GM21723 (cell line): ENCODE measurements at regions not wholly inside any gene's neighbourhood (a gene's known extent, or its start where the extent isn't known, plus 50 kb on each side); places are given as distances from the start of the nearest gene placed in this dataset.

Source experiments
- ATAC-seq: cut with Tn5 transposase; IDR thresholded peaks from one replicate; pipeline ENCODE4 v1.9.1; 2021; ENCODE audit warnings: mild to moderate bottlenecking, moderate library complexity; ENCODE audit not compliant: unreplicated experiment

DNA sequence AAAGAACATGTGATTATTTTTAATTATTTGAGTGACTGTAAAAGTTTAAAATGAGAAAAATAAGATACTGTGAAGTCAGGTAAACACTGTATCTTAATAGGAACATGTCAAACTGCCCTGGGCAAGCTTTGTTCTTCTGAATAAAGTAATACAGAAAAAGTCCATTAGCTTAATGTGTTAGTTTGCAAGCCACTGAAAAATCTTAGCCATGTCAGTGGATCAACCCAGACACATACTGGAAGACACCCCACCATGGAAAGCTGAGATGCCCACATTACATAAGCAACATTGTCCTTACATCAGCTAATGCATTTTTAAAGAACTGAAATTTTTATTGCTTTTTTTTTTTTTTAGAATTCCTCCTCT, 155.2 kb downstream of the BBOX1 start:
- ATAC-seq: no peak

DNA sequence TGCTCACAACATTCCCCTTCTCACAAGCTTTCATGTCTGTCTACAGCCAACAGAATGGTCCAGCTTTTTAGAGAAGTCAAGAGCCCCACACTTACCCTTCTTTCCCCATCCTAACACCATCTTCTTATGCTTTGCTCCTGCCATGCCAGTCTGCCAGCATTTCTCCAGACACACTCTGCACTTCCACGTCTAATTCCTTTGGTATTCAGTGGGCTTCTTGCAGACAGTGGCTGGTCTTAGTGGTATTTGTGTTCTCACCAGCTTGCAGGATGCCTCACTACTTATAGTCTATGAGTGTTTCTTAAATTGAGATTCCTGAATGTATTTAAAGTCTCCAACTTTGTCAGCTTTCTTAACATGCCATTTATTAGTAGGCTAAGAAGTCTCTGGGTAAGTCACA, 154.4 kb downstream of the BBOX1 start:
- no peak for ATAC-seq

DNA sequence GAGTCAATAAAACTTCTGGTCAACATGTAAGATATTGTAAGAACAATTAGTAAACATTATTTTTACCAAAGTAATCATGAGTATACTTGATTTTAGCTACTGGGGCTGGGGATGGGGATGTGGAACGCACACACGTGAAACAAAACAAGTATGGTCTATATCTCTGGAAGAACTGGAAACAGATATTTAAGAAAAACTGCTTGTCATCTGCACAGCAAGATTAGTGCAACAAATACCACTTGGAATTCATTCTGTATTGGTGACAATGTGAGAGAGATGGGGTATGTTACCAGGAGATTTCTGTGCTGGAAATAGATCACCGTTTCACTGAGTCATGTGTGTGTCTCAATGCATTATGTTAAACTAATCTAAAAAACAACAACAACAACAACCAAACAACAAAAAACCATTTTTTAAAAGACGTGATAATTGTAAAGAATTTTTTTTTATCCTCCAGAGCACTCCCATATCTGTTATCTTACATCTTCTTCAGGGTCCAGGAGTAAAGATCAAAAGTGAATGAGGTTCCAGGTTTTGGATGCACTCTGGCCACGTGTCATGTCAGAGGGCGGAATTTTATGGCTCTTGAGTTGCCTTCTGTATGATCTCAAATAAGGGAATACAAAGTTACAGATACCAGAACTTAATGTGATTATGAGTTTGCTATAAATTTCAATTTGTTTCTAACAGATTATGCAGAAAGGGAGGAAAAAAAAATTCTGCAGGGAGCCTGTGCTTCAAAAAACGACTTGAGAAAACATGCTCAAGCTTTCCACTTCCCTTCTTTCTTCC, 153.0 kb downstream of the BBOX1 start:
- ATAC-seq: no peak

DNA sequence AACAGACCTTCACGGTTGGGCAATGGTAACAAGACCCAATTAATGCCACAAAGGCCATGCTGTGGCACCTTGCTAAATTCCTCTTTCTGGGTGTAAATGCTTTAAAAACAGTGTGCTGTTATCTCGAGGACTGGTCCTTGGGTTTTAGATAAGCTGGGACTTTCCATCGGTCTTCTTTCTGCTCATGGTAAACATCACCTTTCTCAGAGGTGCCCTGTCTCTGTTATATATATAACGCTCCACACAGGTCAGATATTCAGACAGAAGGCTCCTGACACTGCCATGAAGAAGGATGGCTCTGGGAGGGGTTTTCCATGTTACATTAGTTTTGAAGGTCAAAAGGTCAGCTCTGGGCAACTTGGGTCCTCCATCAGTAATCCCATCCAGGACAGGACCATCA, 151.6 kb downstream of the BBOX1 start:
- no peak for ATAC-seq

DNA sequence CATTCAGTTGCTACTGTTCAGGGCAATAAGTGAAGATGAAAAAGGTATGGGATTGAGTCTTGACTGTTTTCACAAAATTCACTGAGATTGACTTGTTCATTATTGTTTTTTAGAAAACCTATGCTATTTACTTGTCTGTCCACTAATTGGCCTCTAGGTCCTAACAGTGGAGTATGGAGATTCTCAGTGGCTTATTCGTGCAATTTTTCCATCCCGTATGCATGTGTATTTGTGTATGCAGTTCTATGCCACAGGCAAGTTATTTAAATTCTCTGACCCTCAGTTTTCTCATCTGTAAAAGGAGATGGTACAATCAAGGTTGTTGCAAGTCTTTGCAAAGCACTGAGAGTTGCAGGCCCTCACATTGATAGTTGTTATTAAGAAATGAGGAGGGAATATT, 151.0 kb downstream of the BBOX1 start:
- ATAC-seq: no peak

GRCh38 chr11:27188696-27189095, 148.1 kb downstream of the BBOX1 start:
- no peak for ATAC-seq

DNA sequence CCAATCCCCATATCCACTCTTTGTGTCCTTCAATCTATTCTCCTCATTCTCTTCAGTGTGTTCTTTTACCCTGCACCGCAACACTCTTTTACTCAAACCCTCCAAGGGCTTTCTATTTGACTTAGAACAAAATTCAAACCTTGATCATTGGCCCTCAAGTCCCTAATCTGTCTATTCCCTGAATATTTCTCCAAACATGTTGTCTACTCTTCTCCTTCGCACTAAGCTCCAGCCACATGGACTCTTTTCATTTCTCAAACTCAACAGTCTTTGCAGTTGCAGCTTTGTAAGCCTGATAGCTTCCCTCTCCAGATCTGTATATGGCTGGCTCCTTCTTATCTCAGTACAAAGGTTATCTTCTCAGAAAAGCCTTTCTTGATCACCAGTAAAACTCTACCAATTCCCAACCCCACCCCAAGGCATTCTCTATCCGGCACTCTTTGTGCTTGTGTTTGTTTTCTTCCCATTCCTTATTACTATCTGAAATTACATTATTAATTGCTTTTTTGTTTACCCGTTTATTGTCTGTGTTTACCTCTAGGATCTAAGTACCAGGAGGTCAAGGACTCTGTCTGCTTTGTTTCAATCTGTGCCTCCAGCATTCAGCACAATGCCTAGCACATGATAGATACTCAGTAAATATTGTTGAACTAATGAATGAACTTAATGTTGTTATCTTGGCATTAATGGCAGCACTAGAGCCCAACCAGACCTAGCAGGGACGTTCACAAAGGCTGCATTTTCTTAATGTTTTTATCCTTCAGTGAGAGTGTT, 147.4 kb downstream of the BBOX1 start:
- no peak for ATAC-seq

DNA sequence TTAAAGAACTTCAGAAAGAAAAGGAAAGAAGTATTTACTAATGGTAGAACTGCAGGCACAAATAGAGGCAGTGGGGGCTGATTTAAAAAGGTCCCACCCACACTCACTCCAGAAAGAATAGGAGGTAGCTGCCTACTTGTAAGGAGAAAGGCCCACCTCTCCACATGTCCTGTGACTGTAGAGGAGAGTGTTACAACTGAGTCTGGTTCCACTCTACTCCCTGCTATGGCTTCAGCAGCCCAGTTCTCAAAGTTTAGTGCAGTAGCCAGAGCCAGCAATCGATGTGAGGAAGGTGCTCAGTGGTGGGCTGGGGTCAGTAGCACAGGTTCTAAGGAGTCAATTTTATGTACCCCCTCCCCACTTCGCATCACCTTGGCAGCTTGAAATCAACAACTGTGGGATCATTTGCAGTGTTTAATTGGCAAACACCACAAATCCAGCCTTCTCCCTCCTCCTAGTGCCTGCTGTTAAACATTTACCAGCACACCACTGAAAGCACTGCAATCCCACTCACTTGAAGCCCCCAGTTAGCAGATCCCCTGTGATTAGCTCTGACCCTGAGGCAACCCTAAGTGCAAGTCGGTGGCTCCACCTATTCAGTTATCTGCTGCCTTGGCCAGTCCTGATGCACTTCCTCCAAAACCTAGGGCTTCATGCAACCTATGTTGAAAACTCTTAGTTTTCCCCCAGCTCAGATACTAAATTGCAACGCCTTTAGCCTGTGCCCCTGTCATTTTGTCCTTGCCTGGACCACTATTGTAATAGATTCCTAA, 146.6 kb downstream of the BBOX1 start:
- ATAC-seq: no peak

DNA sequence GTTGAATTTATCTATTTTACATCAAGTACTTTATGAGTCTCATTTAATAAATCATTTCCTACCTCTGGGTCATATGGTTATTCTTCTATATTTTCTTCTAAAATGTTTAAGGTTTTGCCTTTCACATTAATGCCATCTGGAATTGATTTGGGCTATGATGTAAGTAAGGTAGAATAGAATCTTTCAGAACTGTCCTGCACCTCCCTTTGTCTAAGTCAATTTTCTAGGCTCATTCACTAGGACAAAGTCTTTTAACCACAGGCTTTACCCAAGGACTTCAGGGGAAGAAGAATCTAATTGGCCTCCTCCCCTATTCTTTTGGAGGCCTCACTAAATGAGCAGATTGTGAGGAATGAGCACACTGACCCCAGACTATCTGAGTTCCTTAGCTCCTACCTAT, 146.0 kb downstream of the BBOX1 start:
- ATAC-seq: no peak

DNA sequence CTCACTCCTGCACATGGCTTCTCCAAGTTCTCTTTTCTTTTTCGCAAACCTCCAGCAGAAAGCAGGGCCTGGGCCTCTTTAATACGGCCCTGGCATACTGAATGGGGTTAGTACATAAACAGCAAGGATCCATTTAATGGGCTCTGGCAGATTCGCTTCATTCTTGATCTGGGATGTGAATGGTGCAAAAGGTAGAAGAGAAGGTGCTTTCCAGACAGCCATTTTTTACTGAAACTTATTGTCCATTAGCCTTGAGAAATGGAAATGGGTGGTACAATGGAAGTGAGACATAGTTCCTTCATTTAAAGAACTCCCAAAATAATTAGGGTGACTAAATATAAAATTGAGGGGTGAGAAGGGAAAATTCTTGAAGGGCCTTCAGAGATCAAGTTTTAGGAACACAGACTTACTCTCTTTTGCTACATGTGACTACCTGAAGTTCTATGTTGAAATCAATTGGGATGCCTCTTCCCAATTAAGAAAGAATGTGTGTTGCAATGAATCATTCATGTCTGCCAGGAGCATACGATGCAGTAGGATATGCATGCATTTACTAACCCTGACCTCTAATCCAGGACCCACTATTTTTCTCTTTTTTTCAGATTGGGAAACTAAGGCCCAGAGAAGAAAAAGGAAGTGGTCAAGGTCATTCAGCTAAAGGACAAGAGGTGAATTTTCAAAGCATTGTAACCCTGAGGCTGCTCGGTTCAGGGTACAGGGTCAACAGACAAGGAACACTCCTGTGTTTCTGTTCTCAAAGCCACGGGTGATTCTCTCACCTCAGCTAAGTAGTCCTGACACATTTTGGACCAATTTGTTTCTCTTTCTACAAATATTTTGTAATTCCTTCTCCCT, 144.1 kb downstream of the BBOX1 start:
- ATAC-seq: peak; percentile 14

- ATAC-seq: peak; percentile 70
Observed at GRCh38 chr11:27183672-27184457, 143.2 kb downstream of the BBOX1 start.

- ATAC-seq: no peak
Observed at GRCh38 chr11:27179334-27179733, 138.7 kb downstream of the BBOX1 start.

DNA sequence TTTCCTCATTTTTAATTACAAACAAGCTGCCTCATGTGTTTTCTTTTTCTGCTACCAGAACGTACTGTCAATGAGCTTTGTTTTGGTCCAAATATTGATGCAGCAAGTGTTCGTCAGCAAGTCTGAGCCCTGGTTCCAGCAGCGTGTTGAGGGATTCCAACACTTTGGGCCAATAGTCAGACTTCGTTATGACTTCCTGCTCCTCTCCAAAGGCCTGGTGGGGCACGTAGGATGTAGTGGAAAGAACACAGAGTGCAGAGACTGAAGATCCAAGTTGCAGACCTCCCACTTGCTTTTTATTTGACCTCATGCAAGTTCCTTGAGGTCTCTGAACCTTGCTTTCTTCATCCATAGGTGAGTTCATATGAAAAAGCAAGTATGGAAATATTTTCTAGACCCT, 138.2 kb downstream of the BBOX1 start:
- ATAC-seq: no peak
